Stromal cell of bone marrow (primary cell): ENCODE measurements at regions not wholly inside any gene's neighbourhood (a gene's known extent, or its start where the extent isn't known, plus 50 kb on each side); places are given as distances from the start of the nearest gene placed in this dataset.
"Not testable (repeated sequence)": the region's sequence is repeated elsewhere in the genome, so short reads cannot be mapped to it uniquely, and the experiment has no call there.

ENCODE experiments used
- DNase-seq: peaks from one replicate; pipeline ENCODE4 v3.0.0-alpha.2; 2012; ENCODE audit warnings: low read depth

GRCh38 chr3:195970873-195971272 is 62.5 kb upstream of the TNK2 start:
- not testable (repeated sequence) for DNase-seq

GRCh38 chr3:195969838-195970776 is 61.8 kb upstream of the TNK2 start:
- not testable (repeated sequence) for DNase-seq

- not testable (repeated sequence) for DNase-seq
Observed at GRCh38 chr3:195969341-195969740, 61.0 kb upstream of the TNK2 start.

GRCh38 chr3:195968104-195968503 is 59.8 kb upstream of the TNK2 start:
- DNase-seq = not testable (repeated sequence)

GRCh38 chr3:195967387-195967720 is 59.0 kb upstream of the TNK2 start:
- DNase-seq = not testable (repeated sequence)

- not testable (repeated sequence) for DNase-seq
Observed at GRCh38 chr3:195966563-195967386, 58.4 kb upstream of the TNK2 start.

- not testable (repeated sequence) for DNase-seq
Observed at GRCh38 chr3:195965217-195965616, 56.9 kb upstream of the TNK2 start.

- DNase-seq = not testable (repeated sequence)
Observed at GRCh38 chr3:195964318-195965107, 56.2 kb upstream of the TNK2 start.

GRCh38 chr3:195962222-195962621 is 53.9 kb upstream of the TNK2 start:
- not testable (repeated sequence) for DNase-seq

- DNase-seq = not testable (repeated sequence)
Observed at GRCh38 chr3:195960971-195961775, 52.8 kb upstream of the TNK2 start.

- not testable (repeated sequence) for DNase-seq
Observed at GRCh38 chr3:195960164-195960563, 51.8 kb upstream of the TNK2 start.

GRCh38 chr3:195959367-195960157 is 51.2 kb upstream of the TNK2 start:
- DNase-seq = not testable (repeated sequence)

GRCh38 chr3:195958736-195959135 is 50.4 kb upstream of the TNK2 start:
- DNase-seq = not testable (repeated sequence)
